ENCODE measurements at regions not wholly inside any gene's neighbourhood (a gene's known extent, or its start where the extent isn't known, plus 50 kb on each side); places are given as distances from the start of the nearest gene placed in this dataset.
"Not testable (repeated sequence)": the region's sequence is repeated elsewhere in the genome, so short reads cannot be mapped to it uniquely, and the experiment has no call there.

- DNase-seq = no peak
These were observed 78.6 kb upstream of the MAGI2 start for GRCh38 chr7:79531905-79532664.

- no peak for DNase-seq
These were observed 77.6 kb upstream of the MAGI2 start for GRCh38 chr7:79531116-79531515.

DNA sequence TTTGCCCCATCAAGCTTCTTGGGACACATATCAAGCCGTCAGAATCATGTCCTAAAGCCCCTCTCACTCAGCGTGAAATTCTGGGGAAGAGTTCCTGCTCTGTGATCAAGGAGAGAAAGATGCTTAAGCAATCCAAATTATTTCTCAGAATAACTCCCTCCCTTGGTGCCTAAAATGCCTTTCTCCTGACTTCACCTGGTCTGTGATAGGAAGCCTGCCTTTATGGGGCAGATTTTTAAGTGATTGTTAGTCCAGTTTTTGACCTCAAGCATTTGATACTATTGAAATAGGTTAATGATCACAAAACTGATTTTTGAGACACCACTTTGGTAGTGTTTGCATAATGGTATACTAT, 76.4 kb upstream of the MAGI2 start:
- DNase-seq = no peak

DNA sequence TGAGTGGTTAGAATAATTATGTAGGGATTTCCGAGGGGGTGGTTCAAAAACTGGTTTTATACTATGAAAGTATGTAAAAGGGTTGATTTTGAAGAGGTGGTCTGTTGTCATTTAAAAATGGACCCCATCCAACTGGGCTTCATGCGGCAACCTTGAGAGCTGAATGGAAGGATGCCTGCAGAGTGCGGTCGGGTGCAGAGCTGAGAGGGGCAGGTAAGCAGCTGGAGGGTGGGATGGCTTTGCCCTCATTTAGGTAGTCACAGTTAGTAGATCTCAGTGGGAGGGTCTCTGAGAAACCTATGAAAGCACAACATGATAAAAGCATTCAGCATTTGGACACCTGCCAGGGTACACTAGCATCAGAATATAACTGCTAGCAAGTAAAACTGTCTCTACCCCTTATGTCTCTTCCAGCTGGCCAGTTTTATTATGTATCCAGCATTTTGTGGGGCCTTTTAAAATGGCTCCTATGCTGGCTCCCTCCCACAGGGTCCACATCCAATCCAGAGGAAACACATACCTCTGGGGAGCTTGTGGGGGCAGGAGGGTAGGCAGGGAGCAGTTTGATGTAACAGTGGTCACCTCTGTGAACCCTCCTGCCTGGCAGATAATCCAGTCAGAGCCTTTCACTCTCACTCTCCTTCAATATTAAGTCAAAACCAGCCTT, 75.9 kb upstream of the MAGI2 start:
- no peak for DNase-seq

GRCh38 chr7:79528421-79528820, 75.0 kb upstream of the MAGI2 start:
- no peak for DNase-seq

DNA sequence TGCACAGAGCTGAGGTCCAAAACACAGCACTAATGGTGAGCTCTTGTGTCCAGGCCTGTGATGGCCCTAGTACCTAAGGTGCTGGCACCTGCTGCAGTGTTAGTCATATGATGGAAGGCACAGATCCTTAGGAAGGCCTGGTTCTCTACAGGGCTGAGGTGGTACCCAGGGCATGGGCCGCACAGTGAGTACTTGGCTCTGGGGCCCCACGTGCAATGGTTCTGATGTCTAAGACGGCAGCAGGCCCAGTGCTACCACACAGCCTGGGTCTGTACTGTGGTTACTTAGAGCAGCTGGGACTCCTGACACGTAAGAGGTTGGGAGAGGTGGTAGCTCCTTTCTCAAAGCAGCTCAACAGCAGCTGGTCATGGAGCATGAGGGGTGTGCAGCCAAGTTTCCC, 70.6 kb upstream of the MAGI2 start:
- DNase-seq = no peak

GRCh38 chr7:79523436-79523835, 70.0 kb upstream of the MAGI2 start:
- no peak for DNase-seq

DNA sequence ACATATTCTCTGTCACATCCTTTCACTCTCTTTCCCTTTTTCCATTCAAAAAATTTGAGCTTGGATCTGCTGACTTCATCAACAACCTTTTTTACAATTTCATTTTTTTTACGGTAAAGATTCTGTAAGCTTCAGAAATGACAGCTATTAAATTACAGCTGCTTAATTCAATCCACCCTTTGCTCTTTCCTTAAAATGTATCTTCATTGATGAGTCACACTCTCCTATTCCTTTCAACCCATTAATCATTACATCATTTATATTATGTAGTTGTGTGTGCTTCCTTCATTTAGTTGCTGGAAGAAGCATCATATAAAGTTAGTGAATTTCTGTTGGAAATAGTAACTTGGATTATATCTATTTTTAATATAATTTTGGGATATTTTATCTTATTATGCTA, 67.1 kb upstream of the MAGI2 start:
- DNase-seq = no peak

GRCh38 chr7:79515358-79515757, 61.9 kb upstream of the MAGI2 start:
- DNase-seq = no peak

DNA sequence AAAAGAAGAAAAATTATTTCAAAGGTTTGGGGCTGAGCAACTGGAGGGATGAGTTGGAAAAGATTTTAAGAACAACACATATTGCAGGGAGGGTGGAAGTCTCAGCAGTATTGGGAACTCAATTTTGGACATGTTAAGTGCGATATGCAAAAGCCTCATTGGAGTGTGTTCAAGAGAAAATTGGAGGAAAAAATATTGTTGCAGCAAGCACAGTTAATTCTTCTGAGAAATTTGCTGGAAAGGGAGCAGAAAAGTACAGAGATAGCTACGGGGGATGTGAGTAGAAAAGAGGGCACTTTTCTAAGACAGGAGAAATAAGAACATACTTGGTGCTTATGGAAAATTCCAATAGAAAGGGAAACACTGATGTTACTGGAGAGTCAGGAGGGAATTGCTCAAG, 59.8 kb upstream of the MAGI2 start:
- DNase-seq = no peak

DNA sequence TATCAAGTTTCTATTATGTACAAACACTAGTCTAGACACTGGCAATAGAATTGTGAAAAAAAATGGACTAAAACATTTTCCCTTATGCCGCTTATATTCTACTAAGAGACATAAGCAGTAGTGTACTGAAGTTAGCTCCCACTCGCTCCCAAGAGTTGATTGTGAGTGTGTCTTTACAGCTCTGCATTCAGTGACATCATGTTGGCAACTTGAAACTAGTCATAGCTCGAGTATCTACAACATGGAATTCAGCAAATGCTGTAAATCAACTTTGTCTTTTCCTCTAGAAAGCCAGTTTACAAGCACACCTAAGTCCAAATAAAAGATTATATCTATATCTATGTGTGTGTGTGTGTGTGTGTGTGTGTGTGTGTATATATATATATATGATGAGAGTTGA, 58.8 kb upstream of the MAGI2 start:
- DNase-seq = no peak

- DNase-seq = not testable (repeated sequence)
These were observed 57.6 kb upstream of the MAGI2 start for GRCh38 chr7:79511056-79511455.

- no peak for DNase-seq
These were observed 53.7 kb upstream of the MAGI2 start for GRCh38 chr7:79507131-79507530.

DNA sequence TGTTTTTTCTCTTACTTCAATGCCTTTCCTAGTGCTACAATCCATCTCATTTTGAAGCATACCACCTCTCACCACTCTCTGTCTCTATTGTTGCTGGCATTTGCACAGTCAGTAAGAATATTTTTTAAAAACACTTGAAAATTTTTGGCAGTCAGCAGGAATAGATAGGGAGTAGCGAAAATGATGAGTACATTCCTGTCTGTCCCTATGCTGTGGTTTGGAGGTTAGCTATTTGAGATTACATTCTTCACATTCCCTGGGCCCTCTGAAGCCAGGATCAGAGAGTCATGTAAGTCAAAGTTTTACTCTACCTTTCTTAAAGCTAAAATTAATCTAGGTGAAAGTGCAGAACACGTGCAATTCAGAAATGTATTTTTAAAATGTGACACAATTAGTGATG, 53.0 kb upstream of the MAGI2 start:
- DNase-seq = no peak

DNA sequence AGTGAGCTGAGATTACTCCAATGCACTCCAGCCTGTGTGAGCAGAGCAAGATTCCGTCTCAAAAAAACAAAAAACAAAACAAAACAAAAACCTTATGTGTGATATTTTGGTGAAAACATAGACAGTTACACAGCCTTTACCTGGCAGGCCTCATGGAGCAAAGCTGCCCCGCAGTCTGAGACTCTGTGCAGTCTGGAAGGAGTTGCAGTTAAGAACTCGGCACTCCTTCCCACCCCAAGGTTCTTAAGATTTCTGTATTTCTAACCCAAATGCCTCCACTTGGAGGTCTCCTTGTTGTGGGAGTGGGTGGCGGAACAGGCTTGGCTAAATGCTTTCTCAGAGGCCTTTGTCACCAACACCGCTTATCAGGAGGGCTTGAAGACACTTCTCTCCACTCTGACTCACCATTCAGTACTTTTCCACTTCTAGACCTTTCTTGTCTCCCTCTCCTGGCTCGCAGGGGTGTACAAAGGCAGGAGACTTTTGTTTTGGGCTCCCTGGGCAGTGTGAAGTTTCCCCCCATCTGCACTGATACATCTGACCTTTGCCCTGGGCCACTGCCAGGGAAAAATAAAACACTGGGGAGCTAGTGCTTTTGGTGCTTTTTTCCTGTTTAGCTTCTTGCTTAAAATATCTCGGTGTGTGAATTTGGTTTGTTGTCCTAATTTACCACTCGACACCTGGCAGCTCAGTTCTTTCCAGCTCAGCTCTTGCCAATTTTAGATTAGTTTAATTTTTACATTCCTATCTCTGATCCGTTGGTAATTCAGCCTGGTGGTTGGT, 51.3 kb upstream of the MAGI2 start:
- no peak for DNase-seq
